ENCODE measurements at regions not wholly inside any gene's neighbourhood (a gene's known extent, or its start where the extent isn't known, plus 50 kb on each side); places are given as distances from the start of the nearest gene placed in this dataset.

GRCh38 chr16:6195966-6196365 lies 1098.4 kb upstream of the EEF2KMT start:
- Histone ChIP-seq H3K36me3 (ENCODE audit: low read depth) (no peaks in the 10 kb centered on the region), H3K27me3 (ENCODE audit: insufficient read depth, poor library complexity, severe bottlenecking) (no peaks in the 10 kb centered on the region), H3K4me1 (ENCODE audit: insufficient read depth, poor library complexity, severe bottlenecking) (no peaks in the 10 kb centered on the region), H3K27ac (ENCODE audit: poor library complexity, severe bottlenecking) (no peak overlapping the region), H3K4me3 (ENCODE audit: severe bottlenecking) (no peak overlapping the region), H3K9me3 (ENCODE audit: severe bottlenecking) (no peaks in the 10 kb centered on the region)
- DNase-seq (ENCODE audit: low spot score) (no peak), ATAC-seq (ENCODE audit: low read depth) (no peak)
- TF ChIP-seq CTCF (IDR thresholded peaks at IDR 0.05; ENCODE audit: poor library complexity, severe bottlenecking): no peak

DNA sequence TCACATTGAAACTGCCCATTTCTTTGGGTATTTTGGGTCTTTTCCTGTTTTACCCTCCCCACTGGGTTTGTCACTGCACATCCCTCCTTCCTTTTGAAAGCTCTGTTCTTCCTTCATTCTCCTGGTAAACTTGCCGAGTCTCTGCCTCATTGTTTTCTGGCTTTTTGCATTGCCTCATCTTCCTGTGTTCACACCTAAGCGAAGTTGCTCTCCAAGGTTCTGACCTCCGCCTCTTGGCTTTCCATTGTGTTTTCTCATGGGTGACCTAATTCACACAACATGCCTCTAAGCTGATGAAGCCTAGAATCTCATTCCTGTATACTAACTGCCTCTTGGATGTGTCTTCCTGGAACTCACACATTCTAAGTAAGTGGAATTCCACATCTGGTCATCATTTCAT lies 1096.1 kb upstream of the EEF2KMT start:
- ATAC-seq (ENCODE audit: low read depth) (no peak), DNase-seq (ENCODE audit: low spot score) (no peak)
- no peaks in the 10 kb centered on the region for H3K9me3 ChIP-seq (ENCODE audit: severe bottlenecking)
- H3K4me3 ChIP-seq (ENCODE audit: severe bottlenecking): no peak overlapping the region
- no peaks in the 10 kb centered on the region for H3K27me3 ChIP-seq (ENCODE audit: insufficient read depth, poor library complexity, severe bottlenecking)
- no peaks in the 10 kb centered on the region for H3K4me1 ChIP-seq (ENCODE audit: insufficient read depth, poor library complexity, severe bottlenecking)
- no peaks in the 10 kb centered on the region for H3K36me3 ChIP-seq (ENCODE audit: low read depth)
- no peak for TF ChIP-seq CTCF (IDR thresholded peaks at IDR 0.05; ENCODE audit: poor library complexity, severe bottlenecking)
- H3K27ac ChIP-seq (ENCODE audit: poor library complexity, severe bottlenecking): no peak overlapping the region

DNA sequence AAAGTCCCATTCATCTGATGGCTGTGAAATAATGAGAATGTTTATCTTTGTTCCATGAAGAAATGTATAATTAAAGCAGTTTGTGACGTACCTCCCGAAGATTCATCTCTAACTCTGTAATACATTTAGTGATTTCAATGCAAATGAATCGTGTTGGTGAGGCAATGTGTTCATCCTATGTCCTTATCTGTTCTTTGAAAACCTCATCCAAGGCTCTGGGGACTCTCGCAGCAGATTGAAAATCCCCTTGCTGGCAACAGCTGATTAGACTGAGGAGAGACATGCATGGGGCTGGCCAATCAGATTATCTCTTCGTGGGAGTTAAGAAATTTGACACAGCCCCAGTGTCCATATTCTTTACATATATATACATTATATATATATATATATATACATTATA lies 1095.4 kb upstream of the EEF2KMT start:
- TF ChIP-seq CTCF (IDR thresholded peaks at IDR 0.05; ENCODE audit: poor library complexity, severe bottlenecking): no peak
- Histone ChIP-seq H3K4me1 (ENCODE audit: insufficient read depth, poor library complexity, severe bottlenecking) (no peaks in the 10 kb centered on the region), H3K9me3 (ENCODE audit: severe bottlenecking) (no peaks in the 10 kb centered on the region), H3K27me3 (ENCODE audit: insufficient read depth, poor library complexity, severe bottlenecking) (no peaks in the 10 kb centered on the region), H3K27ac (ENCODE audit: poor library complexity, severe bottlenecking) (no peak overlapping the region), H3K36me3 (ENCODE audit: low read depth) (no peaks in the 10 kb centered on the region), H3K4me3 (ENCODE audit: severe bottlenecking) (no peak overlapping the region)
- no peak for ATAC-seq (ENCODE audit: low read depth)
- DNase-seq (ENCODE audit: low spot score): no peak

- Histone ChIP-seq H3K36me3 (ENCODE audit: low read depth) (no peaks in the 10 kb centered on the region), H3K27ac (ENCODE audit: poor library complexity, severe bottlenecking) (no peak overlapping the region), H3K4me3 (ENCODE audit: severe bottlenecking) (no peak overlapping the region), H3K9me3 (ENCODE audit: severe bottlenecking) (no peaks in the 10 kb centered on the region), H3K4me1 (ENCODE audit: insufficient read depth, poor library complexity, severe bottlenecking) (no peaks in the 10 kb centered on the region), H3K27me3 (ENCODE audit: insufficient read depth, poor library complexity, severe bottlenecking) (no peaks in the 10 kb centered on the region)
- no peak for DNase-seq (ENCODE audit: low spot score)
- ATAC-seq (ENCODE audit: low read depth): no peak
- no peak for TF ChIP-seq CTCF (IDR thresholded peaks at IDR 0.05; ENCODE audit: poor library complexity, severe bottlenecking)
Observed at GRCh38 chr16:6192532-6192931, 1094.9 kb upstream of the EEF2KMT start.

- no peaks in the 10 kb centered on the region for H3K4me1 ChIP-seq (ENCODE audit: insufficient read depth, poor library complexity, severe bottlenecking)
- no peak overlapping the region for H3K4me3 ChIP-seq (ENCODE audit: severe bottlenecking)
- no peak for ATAC-seq (ENCODE audit: low read depth)
- H3K27me3 ChIP-seq (ENCODE audit: insufficient read depth, poor library complexity, severe bottlenecking): no peaks in the 10 kb centered on the region
- H3K27ac ChIP-seq (ENCODE audit: poor library complexity, severe bottlenecking): no peak overlapping the region
- no peaks in the 10 kb centered on the region for H3K36me3 ChIP-seq (ENCODE audit: low read depth)
- DNase-seq (ENCODE audit: low spot score): no peak
- TF ChIP-seq CTCF (IDR thresholded peaks at IDR 0.05; ENCODE audit: poor library complexity, severe bottlenecking): no peak
- H3K9me3 ChIP-seq (ENCODE audit: severe bottlenecking): no peaks in the 10 kb centered on the region
Observed at GRCh38 chr16:6190776-6191175, 1093.2 kb upstream of the EEF2KMT start.
